IPS DF 4.7 (cell line): ENCODE measurements at regions not wholly inside any gene's neighbourhood (a gene's known extent, or its start where the extent isn't known, plus 50 kb on each side); places are given as distances from the start of the nearest gene placed in this dataset.

Experiments
- DNase-seq: peaks from one replicate; pipeline ENCODE4 v3.0.0-alpha.2; 2013; ENCODE audit warnings: low spot score; ENCODE audit errors: extremely low read depth

- DNase-seq = no peak
Measured at GRCh38 chr17:79355165-79355564, 255.7 kb downstream of the RBFOX3 start.

GRCh38 chr17:79354173-79354820 lies 256.6 kb downstream of the RBFOX3 start:
- no peak for DNase-seq

- no peak for DNase-seq
Measured at GRCh38 chr17:79353548-79353947, 257.3 kb downstream of the RBFOX3 start.

GRCh38 chr17:79353016-79353415 lies 257.8 kb downstream of the RBFOX3 start:
- DNase-seq = no peak

GRCh38 chr17:79350533-79350932 lies 260.3 kb downstream of the RBFOX3 start:
- DNase-seq = no peak

GRCh38 chr17:79349506-79350400 lies 261.1 kb downstream of the RBFOX3 start:
- no peak for DNase-seq

GRCh38 chr17:79342376-79342775 lies 267.8 kb downstream of the ENGASE start:
- no peak for DNase-seq

- no peak for DNase-seq
Measured at GRCh38 chr17:79341816-79342215, 267.2 kb downstream of the ENGASE start.

- no peak for DNase-seq
Measured at GRCh38 chr17:79341222-79341780, 266.7 kb downstream of the ENGASE start.

GRCh38 chr17:79340333-79341221 lies 266.0 kb downstream of the ENGASE start:
- no peak for DNase-seq

GRCh38 chr17:79339321-79339720 lies 264.7 kb downstream of the ENGASE start:
- no peak for DNase-seq

GRCh38 chr17:79338604-79339003 lies 264.0 kb downstream of the ENGASE start:
- DNase-seq = no peak

- DNase-seq = no peak
Measured at GRCh38 chr17:79338152-79338551, 263.5 kb downstream of the ENGASE start.

GRCh38 chr17:79337053-79337452 lies 262.4 kb downstream of the ENGASE start:
- no peak for DNase-seq

GRCh38 chr17:79335456-79335855 lies 260.8 kb downstream of the ENGASE start:
- no peak for DNase-seq

GRCh38 chr17:79332011-79332554 lies 257.5 kb downstream of the ENGASE start:
- no peak for DNase-seq

- no peak for DNase-seq
Measured at GRCh38 chr17:79331492-79331891, 256.9 kb downstream of the ENGASE start.

GRCh38 chr17:79330696-79331095 lies 256.1 kb downstream of the ENGASE start:
- no peak for DNase-seq

GRCh38 chr17:79330229-79330628 lies 255.6 kb downstream of the ENGASE start:
- no peak for DNase-seq

GRCh38 chr17:79326814-79327213 lies 252.2 kb downstream of the ENGASE start:
- DNase-seq = no peak
